Right lung (tissue), 2 donors: ENCODE measurements at regions not wholly inside any gene's neighbourhood (a gene's known extent, or its start where the extent isn't known, plus 50 kb on each side); places are given as distances from the start of the nearest gene placed in this dataset.
A peak's percentile ranks its signal among the peaks of the same experiment; 100 is the strongest.
"Not testable (repeated sequence)": the region's sequence is repeated elsewhere in the genome, so short reads cannot be mapped to it uniquely, and the experiment has no call there.

Experiments
- DNase-seq, 2 donors: peaks; one replicate each; pipeline ENCODE4 v3.0.0-alpha.2; 2013

DNA sequence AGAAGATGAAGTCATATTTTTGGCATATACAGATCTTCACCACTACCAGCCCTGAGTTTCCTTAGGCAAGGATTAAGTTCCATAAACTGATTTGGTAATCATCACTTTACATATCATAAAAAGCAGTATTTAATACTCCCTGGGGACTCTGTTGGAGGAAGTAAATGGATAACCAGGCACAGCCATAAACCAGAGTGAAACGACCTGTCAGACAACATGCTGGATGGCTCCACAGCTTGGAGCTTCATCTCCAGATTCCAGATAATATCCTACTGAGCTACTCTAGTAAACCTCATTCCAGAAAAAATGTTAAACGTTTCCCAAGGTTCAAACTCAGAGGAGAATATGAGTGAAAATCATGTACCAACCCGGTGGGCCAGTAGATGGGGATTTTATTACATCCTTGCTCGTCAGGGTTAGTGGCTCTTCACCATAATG lies 109.2 kb downstream of the BASP1 start:
- no peak for DNase-seq

DNA sequence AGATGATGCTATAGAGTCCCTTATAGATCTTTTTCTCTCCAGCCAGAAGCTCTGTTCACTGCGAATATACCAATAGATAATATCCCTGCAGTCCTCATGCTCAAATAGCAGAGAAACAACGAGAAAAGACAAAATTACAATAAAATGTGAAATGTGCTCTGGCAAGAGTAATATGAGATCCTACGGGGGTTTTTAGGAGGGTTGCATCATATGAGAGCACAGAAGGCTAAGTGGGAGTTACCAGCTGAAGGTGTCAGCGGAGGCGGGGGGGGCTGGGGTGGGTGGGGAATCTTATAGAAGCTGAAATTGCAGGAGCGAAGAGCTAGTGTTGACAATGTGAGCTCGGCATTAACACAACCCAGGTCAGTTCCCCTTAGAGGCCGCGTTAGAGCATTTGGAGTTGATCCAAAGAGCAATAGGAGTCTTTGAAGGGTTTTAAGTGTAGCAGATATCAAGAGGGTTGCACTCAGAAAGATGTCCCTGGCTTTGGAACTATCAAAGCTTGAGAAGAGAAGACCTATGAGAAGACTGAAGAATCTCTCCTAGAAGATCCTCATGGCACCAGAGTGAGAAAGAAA lies 109.7 kb downstream of the BASP1 start:
- DNase-seq: no peak

- no peak for DNase-seq
Observed at GRCh38 chr5:17329571-17329970, 112.1 kb downstream of the BASP1 start.

DNA sequence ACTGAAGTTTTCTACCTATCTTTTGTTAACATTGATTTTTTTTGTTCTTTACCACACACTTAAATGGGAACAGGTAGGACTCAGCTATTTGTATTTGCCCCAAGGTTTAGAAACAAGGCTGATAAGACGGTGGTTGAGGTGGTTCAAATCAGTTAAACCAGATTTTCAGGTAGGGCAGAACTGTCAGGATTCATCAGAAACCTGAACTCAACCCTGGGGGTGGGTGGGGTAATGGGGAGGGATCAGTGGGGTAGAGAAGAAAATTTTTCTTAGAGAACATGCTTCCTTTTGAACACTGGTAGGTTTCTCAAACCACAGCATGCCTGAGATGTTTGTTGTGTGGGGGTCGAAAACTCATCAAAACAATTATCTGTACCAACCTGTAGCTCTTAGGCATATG lies 113.0 kb downstream of the BASP1 start:
- DNase-seq: no peak

DNA sequence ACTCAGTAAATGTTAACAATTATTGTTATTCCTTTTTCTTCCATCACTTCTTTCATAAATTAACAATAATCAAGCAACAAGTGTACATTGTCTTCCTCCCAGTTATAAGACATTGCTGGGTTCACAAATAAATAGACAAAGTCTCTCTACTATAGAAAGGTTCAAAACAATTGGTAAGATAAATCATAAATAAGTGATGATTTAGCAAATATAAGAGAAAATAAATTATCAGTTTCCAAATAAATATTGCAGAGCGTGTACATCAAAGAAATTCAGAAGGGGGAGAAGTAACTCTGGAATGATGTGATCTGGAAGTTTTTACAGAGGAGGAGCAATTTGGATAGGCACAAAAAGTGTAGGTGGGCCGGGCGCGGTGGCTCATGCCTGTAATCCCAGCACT lies 114.2 kb downstream of the BASP1 start:
- DNase-seq: no peak

- DNase-seq: no peak
Observed at GRCh38 chr5:17333755-17334154, 116.3 kb downstream of the BASP1 start.

DNA sequence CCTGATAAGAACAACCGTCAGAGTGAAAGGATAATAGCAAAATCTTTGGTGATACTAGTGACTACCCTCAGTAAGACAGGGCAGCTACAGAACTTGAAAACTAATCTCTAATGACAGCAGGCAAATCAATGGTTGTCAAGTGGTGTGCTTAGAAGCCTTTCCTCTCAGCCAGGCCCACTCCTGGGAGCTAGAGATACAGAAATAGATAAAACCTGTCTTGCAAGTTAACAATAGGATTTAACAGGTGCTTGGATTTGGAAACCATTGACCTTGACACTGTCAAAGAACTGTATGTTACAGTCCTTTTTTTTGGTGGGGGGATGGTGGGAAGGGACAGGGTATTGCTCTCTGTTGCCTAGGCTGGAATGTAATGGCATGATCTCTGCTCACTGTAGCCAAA lies 118.6 kb downstream of the BASP1 start:
- DNase-seq: no peak

DNA sequence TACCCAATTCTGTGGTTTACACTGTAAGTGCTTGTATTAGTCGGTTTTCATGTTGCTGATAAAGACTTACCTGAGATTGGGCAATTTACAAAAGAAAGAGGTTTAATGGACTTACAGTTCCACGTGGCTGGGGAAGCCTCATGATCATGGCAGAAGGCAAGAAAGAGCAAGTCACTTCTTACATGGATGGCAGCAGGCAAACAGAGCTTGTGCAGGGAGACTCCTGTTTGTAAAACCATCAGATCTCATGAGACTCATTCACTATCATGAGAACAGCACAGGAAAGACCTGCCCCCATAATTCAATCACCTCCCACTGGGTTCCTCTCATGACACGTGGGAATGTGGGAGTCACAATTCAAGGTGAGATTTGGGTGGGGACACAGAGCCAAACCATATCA lies 119.3 kb downstream of the BASP1 start:
- DNase-seq: not testable (repeated sequence)

- no peak for DNase-seq
Observed at GRCh38 chr5:17339841-17340240, 122.4 kb downstream of the BASP1 start.

DNA sequence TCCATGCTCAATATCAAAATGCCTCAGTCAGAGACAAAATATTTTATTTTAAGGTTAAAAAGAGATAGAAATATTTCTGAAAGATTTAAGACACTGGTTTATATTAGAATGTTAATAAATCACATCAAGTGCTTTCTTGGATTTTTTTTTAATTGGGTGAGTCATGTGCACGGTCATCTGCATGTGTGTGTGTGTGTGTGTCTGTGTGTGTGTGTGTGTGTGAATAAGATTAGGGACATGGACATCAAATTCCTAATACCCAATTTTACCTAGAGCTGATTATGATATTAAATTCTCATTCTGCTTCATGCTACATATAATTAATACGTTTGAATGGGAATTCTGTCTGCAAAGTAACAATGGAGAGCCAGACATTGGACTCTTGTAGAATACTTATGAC lies 122.9 kb downstream of the BASP1 start:
- no peak for DNase-seq

DNA sequence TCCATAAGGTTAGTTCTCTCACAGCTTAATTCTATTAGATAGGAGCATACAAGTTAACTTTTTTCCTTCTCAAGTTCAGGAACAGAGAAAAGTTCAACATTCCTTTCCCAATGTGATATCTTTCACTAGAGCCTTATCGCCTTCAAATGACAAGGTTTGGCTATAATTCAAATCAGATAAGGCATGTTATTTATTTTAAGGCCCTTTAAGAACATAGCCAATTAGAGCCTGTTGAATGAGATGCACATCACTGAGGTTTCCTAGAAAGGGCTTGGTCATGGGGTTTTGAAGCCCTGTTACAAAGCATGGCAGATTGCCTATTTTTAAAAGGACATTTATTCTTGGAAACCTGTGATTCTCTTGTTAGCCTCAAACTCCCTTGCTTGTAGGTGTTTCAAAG lies 123.4 kb downstream of the BASP1 start:
- peak; percentile 45 to 49 for DNase-seq

DNA sequence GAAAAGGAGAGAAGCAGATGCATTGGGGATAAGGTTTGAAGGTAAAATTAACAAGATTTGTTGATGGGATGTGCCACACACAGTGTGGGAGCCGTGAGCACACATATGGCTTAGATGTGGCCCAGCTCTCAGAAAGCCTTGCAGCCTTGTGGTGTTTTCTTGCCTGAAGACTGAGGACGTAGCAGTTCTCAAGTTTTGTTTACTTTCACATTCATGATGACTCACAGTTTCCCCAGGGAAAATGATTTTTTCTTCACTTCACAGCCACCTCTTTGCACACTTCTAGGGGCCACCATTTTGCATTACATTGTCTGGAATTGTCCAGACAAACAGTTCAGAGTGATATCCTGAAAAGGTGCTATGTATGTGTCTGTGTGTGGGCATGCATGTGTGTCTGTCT lies 126.2 kb downstream of the BASP1 start:
- DNase-seq: no peak

- no peak for DNase-seq
Observed at GRCh38 chr5:17346811-17347210, 129.4 kb downstream of the BASP1 start.

GRCh38 chr5:17352223-17352622 lies 134.8 kb downstream of the BASP1 start:
- DNase-seq: no peak

- no peak for DNase-seq
Observed at GRCh38 chr5:17354265-17354664, 136.8 kb downstream of the BASP1 start.

DNA sequence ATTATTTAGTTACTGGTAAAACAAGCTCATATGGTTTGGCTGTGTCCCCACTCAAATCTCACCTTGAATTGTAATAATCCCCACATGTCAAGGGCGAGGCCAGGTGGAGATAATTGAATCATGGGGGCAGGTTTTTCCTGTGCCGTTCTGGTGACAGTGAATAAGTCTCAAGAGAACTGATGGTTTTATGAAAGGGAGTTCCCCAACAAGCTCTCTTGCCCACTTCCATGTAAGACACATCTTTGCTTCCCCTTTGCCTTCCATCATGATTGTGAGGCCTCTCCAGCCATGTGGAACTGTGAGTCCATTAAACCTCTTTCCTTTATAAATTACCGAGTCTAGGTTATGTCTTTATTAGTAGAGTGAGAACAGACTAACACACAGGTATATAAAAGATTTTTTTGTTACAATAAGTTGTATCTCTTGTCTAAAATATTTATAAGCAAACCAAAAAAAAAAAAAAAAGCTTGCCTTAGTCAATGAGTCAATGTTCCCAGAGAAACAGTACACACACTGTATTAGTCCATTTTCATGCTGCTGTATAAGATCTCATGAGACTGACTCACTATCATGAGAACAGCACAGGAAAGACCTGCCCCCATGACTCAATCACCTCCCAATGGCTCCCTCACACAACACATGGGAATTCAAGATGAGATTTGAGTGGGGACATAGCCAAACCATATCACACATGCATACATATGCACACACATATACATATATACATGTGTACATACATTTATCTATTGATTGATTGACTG lies 138.3 kb downstream of the BASP1 start:
- DNase-seq: no peak

- no peak for DNase-seq
Observed at GRCh38 chr5:17356551-17356950, 139.1 kb downstream of the BASP1 start.

DNA sequence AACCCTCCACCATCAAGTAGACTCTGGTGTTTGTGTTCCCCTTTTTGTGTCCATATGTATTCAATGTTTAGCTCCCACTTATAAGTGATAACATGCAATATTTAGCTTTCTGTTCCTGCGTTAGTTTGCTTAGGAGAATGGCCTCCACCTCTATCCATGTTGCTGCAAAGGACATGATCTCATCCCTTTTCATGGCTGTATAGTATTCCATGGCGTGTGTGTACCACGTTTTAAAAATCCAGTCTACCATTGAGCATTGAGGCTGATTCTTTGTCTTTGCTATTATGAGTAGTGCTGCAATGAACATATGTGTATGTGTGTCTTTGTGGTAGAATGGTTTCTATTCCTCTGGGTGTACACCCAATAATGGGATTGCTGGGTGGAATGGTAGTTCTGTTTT lies 140.1 kb downstream of the BASP1 start:
- no peak for DNase-seq

GRCh38 chr5:17358031-17358430 lies 140.0 kb upstream of the TAF11L2 start:
- no peak for DNase-seq

DNA sequence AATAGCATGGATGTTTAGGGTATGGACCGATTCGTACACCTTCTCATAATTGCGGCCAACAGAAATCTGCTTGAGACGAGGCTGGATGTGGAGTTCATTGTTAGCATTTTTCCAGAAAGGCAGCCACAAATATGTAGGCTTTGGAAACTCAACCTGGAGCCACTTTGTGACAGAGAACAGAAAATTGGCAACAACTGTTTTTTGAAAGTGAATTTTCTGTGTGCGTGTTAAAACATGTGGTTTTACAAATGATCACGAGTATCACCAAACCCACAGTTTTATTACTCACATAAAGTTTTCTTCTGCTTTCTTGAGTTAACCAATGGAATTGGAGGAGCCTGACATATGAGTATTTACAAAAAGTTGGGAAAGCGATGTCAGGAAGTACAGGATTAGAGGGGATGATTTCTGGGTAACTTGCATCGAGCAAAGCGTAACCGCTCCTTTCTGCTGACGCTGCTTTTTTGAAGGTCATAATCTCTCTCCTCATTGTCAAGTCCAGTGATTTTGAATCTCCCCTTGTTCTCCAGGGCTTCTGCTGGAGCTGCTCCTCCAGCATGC lies 138.5 kb upstream of the TAF11L2 start:
- no peak for DNase-seq

- DNase-seq: no peak
Observed at GRCh38 chr5:17360879-17361278, 137.2 kb upstream of the TAF11L2 start.

- DNase-seq: no peak
Observed at GRCh38 chr5:17361331-17361730, 136.7 kb upstream of the TAF11L2 start.

- DNase-seq: no peak
Observed at GRCh38 chr5:17364987-17365810, 132.8 kb upstream of the TAF11L2 start.
